Cardiac fibroblast (primary cell): ENCODE measurements at regions not wholly inside any gene's neighbourhood (a gene's known extent, or its start where the extent isn't known, plus 50 kb on each side); places are given as distances from the start of the nearest gene placed in this dataset.

Experiments
- DNase-seq, 2 donors: peaks; one replicate each; pipeline versions ENCODE4 v3.0.0 to v3.0.0-alpha.2; 2010; ENCODE audit warnings: low read depth in 2 of 2
- H3K4me3 ChIP-seq, 2 donors: replicated peaks in 1 of 2; 1 replicate in 1 of 2; 2 replicates in 1 of 2; pipeline ENCODE4 v1.5.1; 2011; ENCODE audit warnings: low read depth in 2 of 2, low read length in 2 of 2, mild to moderate bottlenecking in 2 of 2, moderate library complexity in 1 of 2
- CTCF ChIP-seq: IDR thresholded peaks from one replicate; pipeline ENCODE4 v1.5.1; 2011; ENCODE audit warnings: low read depth, mild to moderate bottlenecking, low read length, inconsistent platforms

- no peak overlapping the region for H3K4me3 ChIP-seq
- no peak for DNase-seq
- TF ChIP-seq CTCF: no peak
These were observed 467.6 kb upstream of the ZNF608 start for GRCh38 chr5:125214080-125214479.

- DNase-seq: no peak
- no peak for TF ChIP-seq CTCF
- no peak overlapping the region for H3K4me3 ChIP-seq
These were observed 469.2 kb upstream of the ZNF608 start for GRCh38 chr5:125215593-125215992.

GRCh38 chr5:125219710-125220109, 473.3 kb upstream of the ZNF608 start:
- no peak for TF ChIP-seq CTCF
- no peak for DNase-seq
- H3K4me3 ChIP-seq: no peak overlapping the region

GRCh38 chr5:125220284-125220683, 473.8 kb upstream of the ZNF608 start:
- no peak for TF ChIP-seq CTCF

GRCh38 chr5:125222597-125223240, 476.3 kb upstream of the ZNF608 start:
- DNase-seq: no peak
- TF ChIP-seq CTCF: no peak
- H3K4me3 ChIP-seq: no peak overlapping the region

More at GRCh38 chr5:125220284-125220683, 473.8 kb upstream of the ZNF608 start:
- no peak for DNase-seq
- H3K4me3 ChIP-seq: no peak overlapping the region

- DNase-seq: no peak
- TF ChIP-seq CTCF: no peak
These were observed 479.0 kb upstream of the ZNF608 start for GRCh38 chr5:125225424-125225823.

GRCh38 chr5:125226825-125227224, 480.4 kb upstream of the ZNF608 start:
- DNase-seq: no peak
- no peak overlapping the region for H3K4me3 ChIP-seq
- TF ChIP-seq CTCF: no peak

More at GRCh38 chr5:125225424-125225823, 479.0 kb upstream of the ZNF608 start:
- H3K4me3 ChIP-seq: no peak overlapping the region
